Tibial artery (tissue), 4 donors: ENCODE measurements at regions not wholly inside any gene's neighbourhood (a gene's known extent, or its start where the extent isn't known, plus 50 kb on each side); places are given as distances from the start of the nearest gene placed in this dataset.

ENCODE experiments used
- DNase-seq, 2 donors: peaks; one replicate each; pipeline ENCODE4 v3.0.0-alpha.2; 2019
- H3K27ac ChIP-seq, 2 donors: fragments of 200-600 bp; sonication (generic) in 1 of 2; 1 replicate in 1 of 2; 2 replicates in 1 of 2; pipeline ENCODE4 v1.5.1; 2018 to 2019; ENCODE audit warnings: mild to moderate bottlenecking in 1 of 2
- H3K27me3 ChIP-seq, 2 donors: fragments of 200-600 bp; sonication (generic) in 1 of 2; one replicate each; pipeline versions ENCODE4 v1.5.1 to v1.6.0; 2016 to 2019
- H3K36me3 ChIP-seq, 3 donors: fragments of 200-600 bp; sonication (generic) in 2 of 3; one replicate each; pipeline ENCODE4 v1.5.1; 2016 to 2019; ENCODE audit warnings: mild to moderate bottlenecking in 2 of 3
- H3K4me1 ChIP-seq, 4 donors: fragments of 200-600 bp; sonication (generic) in 2 of 4; 1 replicate in 3 of 4; 2 replicates in 1 of 4; pipeline ENCODE4 v1.5.1; 2016 to 2019
- H3K4me3 ChIP-seq, 2 donors: fragments of 200-600 bp; sonication (generic) in 1 of 2; 1 replicate in 1 of 2; 2 replicates in 1 of 2; pipeline ENCODE4 v1.5.1; 2018 to 2019; ENCODE audit warnings: mild to moderate bottlenecking in 2 of 2
- H3K9me3 ChIP-seq, 3 donors: fragments of 200-600 bp; sonication (generic) in 1 of 3; one replicate each; pipeline ENCODE4 v1.5.1; 2016 to 2019
- intact Hi-C: fragments of 100-400 bp; cut with DNase I; formaldehyde crosslinking; loops from one replicate; pipeline ENCODE4 v1.15.0; 2023; ENCODE audit warnings: low total_unique reads
- TF ChIP-seq, protein P1 (sequence below), 2 experiments: fragments of 200-600 bp in 1 of 2; fragments of 450-650 bp in 1 of 2; IDR thresholded peaks; one replicate each; pipeline ENCODE4 v1.5.1; 2017 to 2019; ENCODE audit warnings: antibody characterized with exemption in 2 of 2, mild to moderate bottlenecking in 1 of 2, moderate library complexity in 1 of 2

DNA sequence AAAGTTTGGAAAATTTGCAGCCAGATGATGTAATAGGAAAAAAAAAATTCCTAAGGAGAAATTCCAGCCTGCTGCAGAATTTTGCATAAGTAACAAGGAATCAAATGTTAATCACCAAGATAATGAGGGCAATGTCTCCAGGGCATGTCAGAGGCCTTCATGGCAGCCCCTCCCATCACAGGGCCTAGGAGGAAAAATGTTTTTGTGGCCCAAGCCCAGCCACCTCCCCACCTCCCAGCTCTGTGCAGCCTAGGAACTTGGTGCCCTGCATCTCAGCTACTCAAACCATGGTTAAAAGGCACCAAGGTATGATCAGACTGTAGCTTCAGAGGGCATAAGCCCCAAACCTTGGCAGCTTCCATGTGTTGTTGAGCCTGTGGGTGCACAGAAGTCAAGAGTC lies 704.7 kb upstream of the ROBO1 start:
- no peaks in the 10 kb centered on the region for H3K9me3 ChIP-seq
- H3K27me3 ChIP-seq: no peaks in the 10 kb centered on the region
- no peak overlapping the region for H3K4me3 ChIP-seq
- intact Hi-C loops: no loop called here
- TF ChIP-seq, protein P1, sequence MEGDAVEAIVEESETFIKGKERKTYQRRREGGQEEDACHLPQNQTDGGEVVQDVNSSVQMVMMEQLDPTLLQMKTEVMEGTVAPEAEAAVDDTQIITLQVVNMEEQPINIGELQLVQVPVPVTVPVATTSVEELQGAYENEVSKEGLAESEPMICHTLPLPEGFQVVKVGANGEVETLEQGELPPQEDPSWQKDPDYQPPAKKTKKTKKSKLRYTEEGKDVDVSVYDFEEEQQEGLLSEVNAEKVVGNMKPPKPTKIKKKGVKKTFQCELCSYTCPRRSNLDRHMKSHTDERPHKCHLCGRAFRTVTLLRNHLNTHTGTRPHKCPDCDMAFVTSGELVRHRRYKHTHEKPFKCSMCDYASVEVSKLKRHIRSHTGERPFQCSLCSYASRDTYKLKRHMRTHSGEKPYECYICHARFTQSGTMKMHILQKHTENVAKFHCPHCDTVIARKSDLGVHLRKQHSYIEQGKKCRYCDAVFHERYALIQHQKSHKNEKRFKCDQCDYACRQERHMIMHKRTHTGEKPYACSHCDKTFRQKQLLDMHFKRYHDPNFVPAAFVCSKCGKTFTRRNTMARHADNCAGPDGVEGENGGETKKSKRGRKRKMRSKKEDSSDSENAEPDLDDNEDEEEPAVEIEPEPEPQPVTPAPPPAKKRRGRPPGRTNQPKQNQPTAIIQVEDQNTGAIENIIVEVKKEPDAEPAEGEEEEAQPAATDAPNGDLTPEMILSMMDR (IDR thresholded peaks at IDR 0.05): no peak
- DNase-seq: no peak
- no peak overlapping the region for H3K27ac ChIP-seq
- H3K36me3 ChIP-seq: no peaks in the 10 kb centered on the region
- no peaks in the 10 kb centered on the region for H3K4me1 ChIP-seq

DNA sequence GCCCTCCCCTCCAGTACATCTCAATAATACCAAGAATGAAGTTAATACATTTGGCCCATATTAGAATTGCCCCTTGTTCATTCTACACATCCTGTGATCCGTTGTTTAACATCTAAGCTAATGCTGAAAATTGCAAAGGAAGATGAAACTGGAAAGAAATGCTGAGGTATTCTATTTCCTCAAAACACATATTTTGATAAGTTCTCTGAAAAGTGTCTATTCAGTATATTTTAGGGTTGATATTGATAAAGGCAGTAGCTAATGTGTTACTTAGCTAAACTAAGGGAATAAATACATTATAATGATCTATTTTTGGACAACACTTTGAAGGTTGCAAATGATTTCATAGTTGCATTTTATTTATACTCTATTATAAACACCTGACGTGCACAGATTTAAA lies 702.6 kb upstream of the ROBO1 start:
- H3K4me3 ChIP-seq: no peak overlapping the region
- H3K27ac ChIP-seq: no peak overlapping the region
- H3K36me3 ChIP-seq: no peaks in the 10 kb centered on the region
- no peak for DNase-seq
- no peaks in the 10 kb centered on the region for H3K27me3 ChIP-seq
- H3K4me1 ChIP-seq: no peaks in the 10 kb centered on the region
- intact Hi-C loops: no loop called here
- no peaks in the 10 kb centered on the region for H3K9me3 ChIP-seq
- TF ChIP-seq, protein P1 (IDR thresholded peaks at IDR 0.05): no peak

DNA sequence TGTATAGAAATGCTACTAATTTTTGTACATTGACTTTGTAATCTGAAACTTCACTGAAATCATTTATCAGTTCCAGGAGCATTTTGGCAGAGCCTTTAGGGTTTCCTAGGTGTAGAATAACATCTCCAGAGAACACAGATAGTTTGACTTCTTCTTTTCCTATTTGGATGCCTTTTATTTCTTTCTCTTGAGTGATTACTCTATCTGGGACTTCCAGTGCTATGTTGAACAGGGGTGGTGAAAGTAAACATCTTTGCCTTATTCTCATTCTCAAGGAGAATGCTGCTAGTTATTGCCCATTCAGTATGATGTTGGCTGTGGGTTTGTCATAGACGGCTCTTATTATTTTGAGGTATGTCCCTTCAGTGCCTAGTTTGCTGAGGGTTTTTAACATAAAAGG lies 697.9 kb upstream of the ROBO1 start:
- Histone ChIP-seq H3K9me3 (no peaks in the 10 kb centered on the region), H3K4me3 (no peak overlapping the region), H3K4me1 (no peaks in the 10 kb centered on the region), H3K27ac (no peak overlapping the region), H3K27me3 (no peaks in the 10 kb centered on the region), H3K36me3 (no peaks in the 10 kb centered on the region)
- TF ChIP-seq, protein P1 (IDR thresholded peaks at IDR 0.05): no peak
- intact Hi-C loops: no loop called here
- no peak for DNase-seq

DNA sequence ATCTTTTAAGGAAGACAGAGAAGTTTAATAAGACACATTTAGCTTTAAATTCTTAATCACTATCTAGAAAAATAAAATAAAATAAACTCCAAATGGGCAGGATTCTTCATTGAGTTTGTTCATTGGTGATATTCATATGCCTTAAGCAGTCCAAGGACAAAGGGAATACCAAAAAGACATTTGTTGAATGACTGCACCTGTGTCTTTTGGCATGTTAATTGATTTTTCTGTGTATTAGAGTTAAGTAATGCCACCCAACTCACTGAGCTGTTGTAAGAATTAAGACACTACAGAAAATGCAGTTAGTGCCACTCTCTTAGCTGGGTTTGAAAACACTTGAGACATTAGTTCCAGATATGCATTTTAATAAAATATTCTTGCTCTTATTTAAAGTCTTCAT lies 683.6 kb upstream of the ROBO1 start:
- Histone ChIP-seq H3K9me3 (no peaks in the 10 kb centered on the region), H3K4me1 (no peaks in the 10 kb centered on the region), H3K27me3 (no peaks in the 10 kb centered on the region), H3K27ac (no peak overlapping the region), H3K36me3 (no peaks in the 10 kb centered on the region), H3K4me3 (no peak overlapping the region)
- no peak for DNase-seq
- intact Hi-C loops: no loop called here
- TF ChIP-seq, protein P1 (IDR thresholded peaks at IDR 0.05): no peak

DNA sequence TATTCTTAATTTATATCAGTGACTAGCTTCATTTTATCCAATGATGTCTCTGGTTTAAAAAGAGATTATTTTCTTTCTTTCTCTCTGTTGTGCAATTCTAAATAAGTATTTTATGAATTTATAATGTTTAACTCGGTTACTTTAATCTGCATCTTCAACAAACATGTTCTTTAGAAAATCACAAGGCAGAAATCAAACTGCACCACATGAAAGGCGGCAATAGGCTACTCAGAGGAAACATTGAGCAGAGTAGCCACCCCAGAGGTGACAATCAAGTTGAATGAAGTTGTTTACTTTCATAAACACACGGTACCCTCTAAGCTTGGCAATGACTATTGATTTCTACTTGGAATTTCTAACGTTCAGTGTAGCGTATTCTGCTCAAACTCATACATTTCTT lies 677.8 kb upstream of the ROBO1 start:
- no peaks in the 10 kb centered on the region for H3K9me3 ChIP-seq
- intact Hi-C loops: no loop called here
- H3K27ac ChIP-seq: no peak overlapping the region
- no peak for DNase-seq
- no peaks in the 10 kb centered on the region for H3K27me3 ChIP-seq
- no peaks in the 10 kb centered on the region for H3K36me3 ChIP-seq
- H3K4me1 ChIP-seq: no peaks in the 10 kb centered on the region
- TF ChIP-seq, protein P1 (IDR thresholded peaks at IDR 0.05): no peak
- no peak overlapping the region for H3K4me3 ChIP-seq

DNA sequence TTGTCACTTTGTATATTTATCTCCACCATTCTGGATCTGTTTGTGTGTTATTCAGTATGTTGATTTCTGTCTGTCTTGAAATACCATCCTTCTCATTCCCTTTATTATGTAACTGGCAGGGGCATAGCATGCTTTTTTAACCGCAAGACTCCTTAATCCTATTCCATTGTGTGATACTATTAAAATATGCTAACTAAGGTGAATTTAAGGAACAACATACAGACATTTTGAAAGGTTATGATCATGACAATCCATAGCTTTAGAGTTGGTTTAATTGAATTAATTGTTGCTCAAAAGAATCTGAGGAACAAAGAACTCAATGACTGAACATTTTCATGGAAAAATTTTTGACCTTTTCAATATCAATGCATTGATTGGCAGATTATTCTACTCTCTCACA lies 677.3 kb upstream of the ROBO1 start:
- H3K4me1 ChIP-seq: no peaks in the 10 kb centered on the region
- no peaks in the 10 kb centered on the region for H3K9me3 ChIP-seq
- DNase-seq: no peak
- H3K27me3 ChIP-seq: no peaks in the 10 kb centered on the region
- TF ChIP-seq, protein P1 (IDR thresholded peaks at IDR 0.05): no peak
- no peaks in the 10 kb centered on the region for H3K36me3 ChIP-seq
- H3K27ac ChIP-seq: no peak overlapping the region
- intact Hi-C loops: no loop called here
- H3K4me3 ChIP-seq: no peak overlapping the region
